DND-41 (cell line): ENCODE measurements at regions not wholly inside any gene's neighbourhood (a gene's known extent, or its start where the extent isn't known, plus 50 kb on each side); places are given as distances from the start of the nearest gene placed in this dataset.

Experiments
- EZH2 ChIP-seq: IDR thresholded peaks from 3 replicates; pipeline ENCODE4 v1.6.1; 2012; ENCODE audit warnings: borderline replicate concordance, low read depth, mild to moderate bottlenecking, moderate library complexity, low read length, inconsistent platforms; ENCODE audit not compliant: severe bottlenecking
- TF ChIP-seq, protein P1 (sequence below): IDR thresholded peaks from 2 replicates; pipeline ENCODE4 v1.5.1; 2012; ENCODE audit warnings: borderline replicate concordance, low read length, moderate library complexity, mild to moderate bottlenecking; ENCODE audit not compliant: poor library complexity, severe bottlenecking; ENCODE audit errors: extremely low read depth

DNA sequence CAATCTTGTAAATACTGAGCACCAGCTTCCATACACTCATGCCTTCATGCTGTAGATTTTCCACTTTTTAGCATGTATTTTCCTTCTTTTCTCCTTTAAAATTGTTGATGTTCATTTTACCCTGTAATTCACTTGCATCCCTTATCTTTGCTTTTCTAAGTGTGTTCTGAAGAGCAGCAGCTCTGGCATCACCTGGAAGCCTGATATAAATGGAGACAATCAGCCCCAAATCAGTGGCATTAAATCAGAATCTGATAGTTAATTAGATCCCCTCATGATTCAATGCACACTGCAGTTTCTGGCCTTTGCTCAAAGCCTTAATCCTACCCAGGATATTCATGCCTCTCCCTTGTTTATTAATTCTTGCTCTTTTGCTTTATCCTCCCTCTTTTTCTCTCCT, 942.4 kb downstream of the XPNPEP1 start:
- TF ChIP-seq, protein P1, sequence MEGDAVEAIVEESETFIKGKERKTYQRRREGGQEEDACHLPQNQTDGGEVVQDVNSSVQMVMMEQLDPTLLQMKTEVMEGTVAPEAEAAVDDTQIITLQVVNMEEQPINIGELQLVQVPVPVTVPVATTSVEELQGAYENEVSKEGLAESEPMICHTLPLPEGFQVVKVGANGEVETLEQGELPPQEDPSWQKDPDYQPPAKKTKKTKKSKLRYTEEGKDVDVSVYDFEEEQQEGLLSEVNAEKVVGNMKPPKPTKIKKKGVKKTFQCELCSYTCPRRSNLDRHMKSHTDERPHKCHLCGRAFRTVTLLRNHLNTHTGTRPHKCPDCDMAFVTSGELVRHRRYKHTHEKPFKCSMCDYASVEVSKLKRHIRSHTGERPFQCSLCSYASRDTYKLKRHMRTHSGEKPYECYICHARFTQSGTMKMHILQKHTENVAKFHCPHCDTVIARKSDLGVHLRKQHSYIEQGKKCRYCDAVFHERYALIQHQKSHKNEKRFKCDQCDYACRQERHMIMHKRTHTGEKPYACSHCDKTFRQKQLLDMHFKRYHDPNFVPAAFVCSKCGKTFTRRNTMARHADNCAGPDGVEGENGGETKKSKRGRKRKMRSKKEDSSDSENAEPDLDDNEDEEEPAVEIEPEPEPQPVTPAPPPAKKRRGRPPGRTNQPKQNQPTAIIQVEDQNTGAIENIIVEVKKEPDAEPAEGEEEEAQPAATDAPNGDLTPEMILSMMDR, result no peak
- no peak for TF ChIP-seq EZH2
